ENCODE measurements at regions not wholly inside any gene's neighbourhood (a gene's known extent, or its start where the extent isn't known, plus 50 kb on each side); places are given as distances from the start of the nearest gene placed in this dataset.

DNA sequence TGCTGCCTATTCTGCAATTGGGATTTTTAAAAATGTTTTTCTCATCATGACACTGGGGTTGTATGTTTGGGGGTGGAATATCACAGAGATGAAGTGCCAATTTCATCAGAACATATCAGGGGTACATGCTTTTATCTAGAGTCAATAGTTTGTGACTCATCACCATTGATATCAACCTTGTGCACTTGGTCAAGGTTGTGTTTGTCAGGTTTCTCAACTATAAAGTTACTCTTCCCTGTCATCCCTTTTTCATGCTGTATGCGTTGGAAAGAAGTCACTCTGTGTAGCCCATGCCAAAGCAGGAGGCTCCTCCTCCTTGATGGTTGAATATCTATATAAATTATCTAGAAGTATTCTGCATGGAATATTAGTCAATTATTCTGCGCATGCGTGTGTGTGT lies 145.4 kb upstream of the TSHZ2 start:
- no peak overlapping the region for H3K18ac ChIP-seq (ENCODE audit: low read depth, low read length)
- no peak overlapping the region for H4K91ac ChIP-seq (ENCODE audit: insufficient read depth, low read depth, low read length)
- H3K36me3 ChIP-seq (ENCODE audit: control insufficient read depth, insufficient read depth, low read length): no peaks in the 10 kb centered on the region
- no peak overlapping the region for H2BK20ac ChIP-seq (ENCODE audit: low read depth, low read length)
- H3K27ac ChIP-seq (ENCODE audit: insufficient read depth, low read length): no peak overlapping the region
- no peak overlapping the region for H3K4ac ChIP-seq (ENCODE audit: low read depth, low read length)
- no peak overlapping the region for H4K5ac ChIP-seq (ENCODE audit: low read depth, low read length)
- H3K9ac ChIP-seq (ENCODE audit: low read depth, low read length): no peak overlapping the region
- H2AFZ ChIP-seq (replicated peaks; ENCODE audit: low read length, poor library complexity): no peak overlapping the region
- H3K23ac ChIP-seq (ENCODE audit: low read depth, low read length): no peak overlapping the region
- no peaks in the 10 kb centered on the region for H3K27me3 ChIP-seq (ENCODE audit: control insufficient read depth, insufficient read depth, low read length)
- no peaks in the 10 kb centered on the region for H4K20me1 ChIP-seq (ENCODE audit: insufficient read depth, low read length)
- TF ChIP-seq SMC3 (IDR thresholded peaks at IDR 0.05; ENCODE audit: low read depth, low read length): no peak
- TF ChIP-seq, protein P1, sequence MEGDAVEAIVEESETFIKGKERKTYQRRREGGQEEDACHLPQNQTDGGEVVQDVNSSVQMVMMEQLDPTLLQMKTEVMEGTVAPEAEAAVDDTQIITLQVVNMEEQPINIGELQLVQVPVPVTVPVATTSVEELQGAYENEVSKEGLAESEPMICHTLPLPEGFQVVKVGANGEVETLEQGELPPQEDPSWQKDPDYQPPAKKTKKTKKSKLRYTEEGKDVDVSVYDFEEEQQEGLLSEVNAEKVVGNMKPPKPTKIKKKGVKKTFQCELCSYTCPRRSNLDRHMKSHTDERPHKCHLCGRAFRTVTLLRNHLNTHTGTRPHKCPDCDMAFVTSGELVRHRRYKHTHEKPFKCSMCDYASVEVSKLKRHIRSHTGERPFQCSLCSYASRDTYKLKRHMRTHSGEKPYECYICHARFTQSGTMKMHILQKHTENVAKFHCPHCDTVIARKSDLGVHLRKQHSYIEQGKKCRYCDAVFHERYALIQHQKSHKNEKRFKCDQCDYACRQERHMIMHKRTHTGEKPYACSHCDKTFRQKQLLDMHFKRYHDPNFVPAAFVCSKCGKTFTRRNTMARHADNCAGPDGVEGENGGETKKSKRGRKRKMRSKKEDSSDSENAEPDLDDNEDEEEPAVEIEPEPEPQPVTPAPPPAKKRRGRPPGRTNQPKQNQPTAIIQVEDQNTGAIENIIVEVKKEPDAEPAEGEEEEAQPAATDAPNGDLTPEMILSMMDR (conservative IDR thresholded peaks at IDR 0.05; ENCODE audit: low read depth, low read length): no peak
- no peak for TF ChIP-seq BHLHE40 (IDR thresholded peaks at IDR 0.05; ENCODE audit: low read depth, low read length)
- TF ChIP-seq RCOR1 (IDR thresholded peaks at IDR 0.05; ENCODE audit: insufficient replicate concordance, low read length): no peak
- no peak for TF ChIP-seq CHD1 (IDR thresholded peaks at IDR 0.05; ENCODE audit: low read depth, low read length)
- TF ChIP-seq, protein P2, sequence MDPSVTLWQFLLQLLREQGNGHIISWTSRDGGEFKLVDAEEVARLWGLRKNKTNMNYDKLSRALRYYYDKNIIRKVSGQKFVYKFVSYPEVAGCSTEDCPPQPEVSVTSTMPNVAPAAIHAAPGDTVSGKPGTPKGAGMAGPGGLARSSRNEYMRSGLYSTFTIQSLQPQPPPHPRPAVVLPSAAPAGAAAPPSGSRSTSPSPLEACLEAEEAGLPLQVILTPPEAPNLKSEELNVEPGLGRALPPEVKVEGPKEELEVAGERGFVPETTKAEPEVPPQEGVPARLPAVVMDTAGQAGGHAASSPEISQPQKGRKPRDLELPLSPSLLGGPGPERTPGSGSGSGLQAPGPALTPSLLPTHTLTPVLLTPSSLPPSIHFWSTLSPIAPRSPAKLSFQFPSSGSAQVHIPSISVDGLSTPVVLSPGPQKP (IDR thresholded peaks at IDR 0.05; ENCODE audit: borderline replicate concordance, low read depth, low read length): no peak
- TF ChIP-seq MAFK (IDR thresholded peaks at IDR 0.05; ENCODE audit: low read depth, low read length): no peak
- no peak for TF ChIP-seq POLR2A (IDR thresholded peaks at IDR 0.05; ENCODE audit: low read depth, low read length)
- no peak for TF ChIP-seq RFX5 (IDR thresholded peaks at IDR 0.05; ENCODE audit: low read depth, low read length)
- no peak for TF ChIP-seq NFE2L2 (IDR thresholded peaks at IDR 0.05; ENCODE audit: low read depth, low read length)
- TF ChIP-seq, protein P3, sequence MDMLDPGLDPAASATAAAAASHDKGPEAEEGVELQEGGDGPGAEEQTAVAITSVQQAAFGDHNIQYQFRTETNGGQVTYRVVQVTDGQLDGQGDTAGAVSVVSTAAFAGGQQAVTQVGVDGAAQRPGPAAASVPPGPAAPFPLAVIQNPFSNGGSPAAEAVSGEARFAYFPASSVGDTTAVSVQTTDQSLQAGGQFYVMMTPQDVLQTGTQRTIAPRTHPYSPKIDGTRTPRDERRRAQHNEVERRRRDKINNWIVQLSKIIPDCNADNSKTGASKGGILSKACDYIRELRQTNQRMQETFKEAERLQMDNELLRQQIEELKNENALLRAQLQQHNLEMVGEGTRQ (IDR thresholded peaks at IDR 0.05; ENCODE audit: low read depth, low read length): no peak
- TF ChIP-seq FOS (IDR thresholded peaks at IDR 0.05; ENCODE audit: low read depth, low read length): no peak
- TF ChIP-seq MAZ (IDR thresholded peaks at IDR 0.05; ENCODE audit: borderline replicate concordance, low read depth, low read length): no peak
- TF ChIP-seq MXI1 (IDR thresholded peaks at IDR 0.05; ENCODE audit: borderline replicate concordance, low read depth, low read length): no peak
- TF ChIP-seq CEBPB (IDR thresholded peaks at IDR 0.05; ENCODE audit: low read depth, low read length): no peak
- no peak for TF ChIP-seq RAD21 (IDR thresholded peaks at IDR 0.05; ENCODE audit: low read length)
- no peak overlapping the region for H3K56ac ChIP-seq (ENCODE audit: extremely low read depth, insufficient read depth, low read length)
- H3K14ac ChIP-seq (replicated peaks; ENCODE audit: low read depth, low read length): no peak overlapping the region
- DNase-seq: no peak
- intact Hi-C loops (cut with micrococcal nuclease): no loop called here
- no peak overlapping the region for H4K8ac ChIP-seq (ENCODE audit: low read depth in 2 of 2, low read length in 2 of 2)
- H2AK9ac ChIP-seq (replicated peaks; ENCODE audit: low read depth, low read length, poor library complexity): no peak overlapping the region
- WGBS, 2 experiments (ENCODE audit: extremely low coverage in 2 of 2, insufficient read length in 1 of 2): no CpG with 5 or more reads among the region's 3 CpGs
- dilution Hi-C loops (cut with HindIII; ENCODE audit: low sequenced_read_pairs, unreplicated experiment): no loop called here
- H3K79me1 ChIP-seq (ENCODE audit: low read depth in 1 of 2, low read length in 2 of 2): no peaks in the 10 kb centered on the region
- ATAC-seq (ENCODE audit: low read depth): no peak
- H3K9me3 ChIP-seq (ENCODE audit: control insufficient read depth, insufficient read depth, low read length): 0 out of 2 replicates have a peak, but pooled peaks cover 2% of the 10 kb centered on the region
- no peak overlapping the region for H2BK5ac ChIP-seq (ENCODE audit: low read depth, low read length, poor library complexity, severe bottlenecking)
- no peak overlapping the region for H2BK120ac ChIP-seq (ENCODE audit: low read depth, low read length)
- no peak overlapping the region for H2BK15ac ChIP-seq (ENCODE audit: low read depth, low read length)
- in situ Hi-C loops (cut with MboI; ENCODE audit: low sequenced_read_pairs): no loop called here
- no peak overlapping the region for H2AK5ac ChIP-seq (ENCODE audit: low read depth, low read length)
- BruUV-seq (replicated peaks): no TSS peak
- H3K4me3 ChIP-seq (ENCODE audit: insufficient read depth, low read depth, low read length): no peak overlapping the region
- CTCF ChIA-PET: no interaction called here
- H3K4me1 ChIP-seq (ENCODE audit: control insufficient read depth, insufficient read depth, low read length): no peaks in the 10 kb centered on the region
- no peak overlapping the region for H3K4me2 ChIP-seq (ENCODE audit: low read depth, low read length)
- H3K9me1 ChIP-seq (ENCODE audit: insufficient read depth, low read length): no peaks in the 10 kb centered on the region
- POLR2A ChIA-PET (ENCODE audit: unreplicated experiment): no interaction called here

All from IMR-90 (cell line).